ENCODE measurements at regions not wholly inside any gene's neighbourhood (a gene's known extent, or its start where the extent isn't known, plus 50 kb on each side); places are given as distances from the start of the nearest gene placed in this dataset.

GRCh38 chr15:62826561-62826960 lies 216.0 kb upstream of the TPM1 start:
- no peak for TF ChIP-seq CTCF (IDR thresholded peaks at IDR 0.05 in 8 of 11, conservative IDR thresholded peaks at IDR 0.05 in 3 of 11)
- no peak for TF ChIP-seq POLR2A (IDR thresholded peaks at IDR 0.05)
- no peak for TF ChIP-seq POLR2AphosphoS5 (IDR thresholded peaks at IDR 0.05)
